ENCODE measurements at regions not wholly inside any gene's neighbourhood (a gene's known extent, or its start where the extent isn't known, plus 50 kb on each side); places are given as distances from the start of the nearest gene placed in this dataset.

- no peak for TF ChIP-seq GATA2 (IDR thresholded peaks at IDR 0.05; ENCODE audit: low read depth, low read length)
- no peak for TF ChIP-seq GATA3 (IDR thresholded peaks at IDR 0.05; ENCODE audit: low read depth, low read length)
These were observed 88.1 kb upstream of the PTPRD start for GRCh38 chr9:10700915-10701314.
